GM19328 (cell line): ENCODE measurements at regions not wholly inside any gene's neighbourhood (a gene's known extent, or its start where the extent isn't known, plus 50 kb on each side); places are given as distances from the start of the nearest gene placed in this dataset.
"Not testable (repeated sequence)": the region's sequence is repeated elsewhere in the genome, so short reads cannot be mapped to it uniquely, and the experiment has no call there.

Experiments
- ATAC-seq: cut with Tn5 transposase; IDR thresholded peaks from one replicate; pipeline ENCODE4 v1.9.1; 2021; ENCODE audit warnings: mild to moderate bottlenecking, moderate library complexity; ENCODE audit not compliant: unreplicated experiment

- ATAC-seq, result no peak
These were observed 487.7 kb upstream of the PBX1 start for GRCh38 chr1:164071288-164071687.

GRCh38 chr1:164086832-164087231, 472.2 kb upstream of the PBX1 start:
- no peak for ATAC-seq

GRCh38 chr1:164087906-164088453, 471.0 kb upstream of the PBX1 start:
- no peak for ATAC-seq

- ATAC-seq, result no peak
These were observed 466.2 kb upstream of the PBX1 start for GRCh38 chr1:164092603-164093353.

- no peak for ATAC-seq
These were observed 465.4 kb upstream of the PBX1 start for GRCh38 chr1:164093543-164093942.

GRCh38 chr1:164101802-164102201, 457.2 kb upstream of the PBX1 start:
- no peak for ATAC-seq

GRCh38 chr1:164131949-164132348, 427.0 kb upstream of the PBX1 start:
- no peak for ATAC-seq

- no peak for ATAC-seq
These were observed 421.6 kb upstream of the PBX1 start for GRCh38 chr1:164137273-164137925.

- ATAC-seq, result no peak
These were observed 417.2 kb upstream of the PBX1 start for GRCh38 chr1:164141797-164142196.

GRCh38 chr1:164154622-164155021, 404.4 kb upstream of the PBX1 start:
- ATAC-seq, result no peak

- no peak for ATAC-seq
These were observed 403.6 kb upstream of the PBX1 start for GRCh38 chr1:164155347-164155746.

GRCh38 chr1:164163289-164163849, 395.6 kb upstream of the PBX1 start:
- ATAC-seq, result no peak

- ATAC-seq, result no peak
These were observed 393.5 kb upstream of the PBX1 start for GRCh38 chr1:164165466-164165865.

GRCh38 chr1:164166454-164166853, 392.5 kb upstream of the PBX1 start:
- ATAC-seq, result not testable (repeated sequence)

- no peak for ATAC-seq
These were observed 381.9 kb upstream of the PBX1 start for GRCh38 chr1:164177118-164177517.

GRCh38 chr1:164180824-164181223, 378.2 kb upstream of the PBX1 start:
- no peak for ATAC-seq

- no peak for ATAC-seq
These were observed 374.9 kb upstream of the PBX1 start for GRCh38 chr1:164183854-164184635.

GRCh38 chr1:164186881-164187280, 372.1 kb upstream of the PBX1 start:
- ATAC-seq, result no peak

- ATAC-seq, result no peak
These were observed 370.5 kb upstream of the PBX1 start for GRCh38 chr1:164188497-164188896.

GRCh38 chr1:164191191-164191590, 367.8 kb upstream of the PBX1 start:
- no peak for ATAC-seq

- no peak for ATAC-seq
These were observed 348.7 kb upstream of the PBX1 start for GRCh38 chr1:164210211-164210739.
